GM12892 (cell line): ENCODE measurements at regions not wholly inside any gene's neighbourhood (a gene's known extent, or its start where the extent isn't known, plus 50 kb on each side); places are given as distances from the start of the nearest gene placed in this dataset.
"Not testable (repeated sequence)": the region's sequence is repeated elsewhere in the genome, so short reads cannot be mapped to it uniquely, and the experiment has no call there.

Experiments
- DNase-seq: peaks from one replicate; pipeline ENCODE4 v3.0.0; 2011; ENCODE audit not compliant: insufficient read length
- FAIRE-seq: peaks from 2 replicates; lab custom pipeline; 2011; peaks lifted over from hg19 to GRCh38; lab: Jason Lieb, UNC
- POLR2A ChIP-seq: IDR thresholded peaks from 2 replicates; pipeline ENCODE4 v1.6.1; 2011; ENCODE audit warnings: low read depth, low read length, control low read depth
- POLR2AphosphoS5 ChIP-seq: IDR thresholded peaks from 2 replicates; pipeline ENCODE4 v1.6.1; 2011; ENCODE audit warnings: low read depth, low read length, control low read depth
- TAF1 ChIP-seq: IDR thresholded peaks from 2 replicates; pipeline ENCODE4 v1.6.1; 2011; ENCODE audit warnings: low read depth, mild to moderate bottlenecking, control low read depth, low read length, borderline replicate concordance

DNA sequence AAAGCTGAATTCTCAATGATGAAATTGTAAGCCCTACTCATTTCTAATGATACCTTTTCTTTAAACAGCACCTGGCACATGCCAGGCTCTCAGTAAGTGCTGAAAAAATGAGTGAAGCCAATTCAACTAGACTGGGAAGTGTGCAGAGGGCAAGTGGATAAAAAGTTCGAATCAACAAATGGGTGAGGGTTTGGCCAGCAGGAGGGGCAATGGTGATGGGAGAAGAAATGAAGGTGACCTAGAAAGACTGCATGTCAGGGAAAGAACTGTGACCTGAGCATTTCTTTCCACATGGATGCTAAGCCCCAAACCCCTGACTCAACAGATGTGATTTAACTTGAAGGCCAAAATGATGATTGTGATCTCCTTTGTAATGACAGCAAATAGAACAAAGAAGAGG is 54.6 kb downstream of the DKK1 start:
- DNase-seq (no peak), FAIRE-seq (no peak)
- TF ChIP-seq POLR2A (no peak), POLR2AphosphoS5 (no peak), TAF1 (no peak)

DNA sequence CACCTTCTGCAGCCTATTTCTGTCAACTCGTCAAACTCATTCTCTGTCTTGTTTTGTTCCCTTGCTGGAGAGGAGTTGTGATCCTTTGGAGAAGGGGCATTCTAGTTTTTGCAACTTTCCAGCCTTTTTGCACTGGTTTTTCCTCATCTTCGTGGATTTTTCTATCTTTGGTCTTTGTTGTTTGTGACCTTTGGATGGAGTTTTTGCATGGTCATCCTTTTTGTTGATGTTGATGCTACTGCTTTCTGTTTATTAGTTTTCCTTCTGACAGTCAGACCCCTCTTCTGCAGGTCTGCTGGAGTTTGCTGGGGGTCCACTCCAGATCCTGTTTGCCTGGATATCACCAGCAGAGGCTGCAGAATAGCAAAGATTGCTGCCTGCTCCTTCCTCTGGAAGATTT is 60.1 kb downstream of the DKK1 start:
- not testable (repeated sequence) for FAIRE-seq, DNase-seq

DNA sequence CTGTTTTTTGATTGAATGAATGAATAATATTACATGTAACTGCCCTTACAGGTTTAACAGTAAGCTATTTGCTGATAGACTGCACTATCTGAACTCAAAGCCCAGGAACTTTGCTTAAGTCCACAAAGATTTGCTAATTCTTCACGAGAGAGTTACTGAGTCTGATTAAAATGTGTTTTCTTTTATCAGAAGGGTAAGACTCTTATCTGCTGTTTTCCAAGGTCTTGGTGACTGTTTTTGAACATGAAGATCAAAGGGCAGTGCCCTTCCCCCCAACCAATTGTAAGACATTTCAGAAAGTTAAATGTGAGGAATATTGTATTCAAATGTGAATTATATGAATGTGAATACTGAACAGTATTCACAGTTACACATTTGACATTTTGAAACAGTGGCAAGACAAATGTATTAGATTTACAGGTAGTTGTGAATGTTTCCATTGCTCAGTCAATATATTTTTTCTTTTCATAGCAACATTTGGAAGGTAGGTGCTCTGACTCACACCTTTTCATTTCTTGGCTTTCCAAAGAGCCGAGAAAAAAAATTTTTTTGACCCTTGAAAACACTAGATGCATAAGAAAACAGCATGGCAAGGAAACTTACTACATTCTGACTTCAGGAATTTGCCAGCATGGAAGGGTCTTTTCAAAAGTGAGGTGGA is 62.7 kb downstream of the DKK1 start:
- DNase-seq (no peak), FAIRE-seq (no peak)
- TF ChIP-seq TAF1: no peak
- TF ChIP-seq POLR2A: no peak
- no peak for TF ChIP-seq POLR2AphosphoS5

DNA sequence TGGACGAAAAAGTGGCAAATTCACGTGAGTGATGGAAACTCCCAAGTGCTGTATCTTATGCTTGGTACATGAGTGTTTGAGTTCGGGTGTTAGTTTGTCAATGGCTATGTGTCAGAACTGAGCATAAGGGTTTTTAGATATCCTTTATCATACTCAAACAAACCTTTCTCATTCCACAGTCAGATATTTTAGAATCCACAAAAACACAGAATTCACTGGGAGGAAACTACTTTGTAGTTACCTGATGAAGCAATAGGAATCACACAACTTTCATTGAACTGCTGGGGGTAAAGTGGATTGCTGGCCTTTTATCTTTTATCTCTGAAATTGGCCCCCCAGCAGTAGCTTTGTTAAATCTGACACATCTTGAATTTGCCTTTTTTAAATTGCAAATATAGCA is 64.0 kb downstream of the DKK1 start:
- no peak for DNase-seq
- TF ChIP-seq POLR2A (no peak), POLR2AphosphoS5 (no peak), TAF1 (no peak)
- FAIRE-seq: no peak

DNA sequence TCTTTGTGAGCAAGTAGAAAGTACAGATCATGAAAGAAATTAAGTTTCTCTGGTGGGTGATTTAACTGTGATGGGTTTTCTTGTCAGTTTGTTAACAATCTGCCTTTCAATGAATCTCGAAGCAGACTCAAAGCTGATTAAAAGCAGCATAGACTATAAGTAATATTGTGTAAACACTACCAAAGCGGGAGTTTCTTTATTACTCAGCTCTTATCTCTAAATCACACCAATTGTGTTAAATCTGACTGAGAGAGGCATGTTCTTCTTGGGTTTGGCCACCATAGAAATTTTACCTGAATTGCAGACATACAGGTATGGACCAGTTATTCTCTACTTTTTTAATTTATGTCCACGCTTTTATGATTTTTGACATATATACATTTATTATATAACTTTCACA is 65.2 kb downstream of the DKK1 start:
- FAIRE-seq (no peak), DNase-seq (no peak)
- TF ChIP-seq POLR2AphosphoS5 (no peak), TAF1 (no peak), POLR2A (no peak)

DNA sequence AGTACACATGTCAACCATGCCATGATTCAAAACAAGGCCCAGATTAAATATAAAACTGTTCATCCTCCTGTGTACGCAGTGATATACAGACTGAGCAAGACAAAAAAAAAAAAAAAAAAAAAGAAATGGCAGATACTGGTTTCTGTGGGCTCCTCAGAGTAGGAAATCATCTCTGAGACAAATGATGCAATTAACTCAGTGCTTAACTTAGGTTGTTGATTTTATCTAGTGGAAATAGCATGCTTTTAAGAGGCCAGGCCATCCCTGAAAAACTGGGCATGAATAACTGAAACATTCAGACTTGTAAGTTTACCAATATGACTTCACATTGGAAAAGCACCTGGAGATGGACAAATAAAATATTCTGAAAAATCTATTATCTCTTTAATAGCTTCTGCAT is 69.0 kb downstream of the DKK1 start:
- DNase-seq (no peak), FAIRE-seq (no peak)
- TF ChIP-seq POLR2A (no peak), POLR2AphosphoS5 (no peak), TAF1 (no peak)

DNA sequence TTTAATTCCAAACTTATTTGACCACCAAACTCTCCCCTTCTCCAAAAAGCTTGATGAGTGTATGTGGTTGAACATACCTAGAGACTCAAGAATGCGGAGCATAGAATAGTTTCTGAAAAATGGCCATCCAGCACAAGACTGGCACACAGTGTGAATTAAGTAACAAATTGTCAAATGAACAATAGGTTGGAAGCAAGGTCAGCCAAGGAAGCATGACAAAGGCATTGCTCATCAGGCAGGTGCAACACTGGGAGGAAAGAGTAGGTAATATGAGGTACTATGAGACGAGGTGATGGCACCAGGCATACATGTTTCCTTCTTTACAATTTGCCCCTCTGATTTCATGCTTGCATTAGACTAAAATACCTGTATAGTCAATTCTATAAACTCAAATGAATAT is 73.7 kb downstream of the DKK1 start:
- FAIRE-seq (no peak), DNase-seq (no peak)
- TF ChIP-seq POLR2A (no peak), TAF1 (no peak)

DNA sequence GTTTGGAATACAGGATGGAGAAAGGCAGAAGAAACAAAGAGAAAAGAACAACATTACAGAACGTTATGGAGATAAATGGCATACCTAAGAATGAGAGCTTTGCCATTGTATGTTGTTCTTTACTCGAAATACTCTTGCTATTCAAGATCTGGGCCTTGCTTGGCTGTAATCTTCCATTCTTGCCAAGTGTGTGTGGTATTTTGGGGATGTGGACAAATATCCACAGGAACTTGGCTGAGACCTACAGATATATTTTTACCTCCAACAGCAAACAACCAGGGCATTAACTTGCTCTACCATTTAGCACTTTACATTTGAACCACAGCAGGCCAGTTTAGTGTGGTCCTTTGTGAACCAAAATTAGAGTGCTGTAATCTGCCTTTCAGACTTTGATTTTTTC is 76.3 kb downstream of the DKK1 start:
- no peak for DNase-seq
- no peak for FAIRE-seq

DNA sequence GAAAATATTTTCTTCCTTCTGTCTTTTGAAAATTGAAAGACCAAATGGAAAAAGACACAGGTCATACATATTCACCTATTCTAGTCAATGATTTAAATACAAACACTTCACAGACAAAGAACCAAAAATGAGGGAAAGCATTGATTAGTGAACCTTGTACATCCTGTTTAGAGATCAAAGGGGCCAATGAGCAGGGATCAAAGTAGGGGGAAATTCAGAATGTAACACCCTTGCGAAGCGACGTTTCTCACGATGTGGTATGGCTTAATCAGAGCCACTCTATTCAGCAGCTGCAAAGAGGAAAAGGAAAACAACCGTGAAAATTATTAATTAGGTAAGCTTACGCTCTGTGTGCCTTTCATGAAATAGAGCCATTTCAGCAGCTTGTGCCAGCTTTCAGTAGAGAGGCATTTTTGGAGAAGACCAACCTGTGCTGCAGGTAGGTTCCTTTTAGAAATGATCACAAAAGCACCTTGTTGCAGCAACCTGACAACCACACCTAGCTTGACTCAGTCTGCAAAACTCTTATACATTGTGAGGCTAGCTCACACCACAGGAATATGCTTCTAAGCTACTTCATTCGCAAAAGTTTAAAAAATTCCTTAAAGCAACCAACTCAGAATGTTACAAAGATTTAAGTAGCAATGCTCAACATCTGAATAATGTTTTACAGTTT is 78.0 kb downstream of the DKK1 start:
- TF ChIP-seq TAF1: no peak
- TF ChIP-seq POLR2AphosphoS5: no peak
- no peak for TF ChIP-seq POLR2A
- FAIRE-seq (no peak), DNase-seq (no peak)

More for the DNA sequence above, 76.3 kb downstream of the DKK1 start:
- TF ChIP-seq TAF1 (no peak), POLR2AphosphoS5 (no peak), POLR2A (no peak)

DNA sequence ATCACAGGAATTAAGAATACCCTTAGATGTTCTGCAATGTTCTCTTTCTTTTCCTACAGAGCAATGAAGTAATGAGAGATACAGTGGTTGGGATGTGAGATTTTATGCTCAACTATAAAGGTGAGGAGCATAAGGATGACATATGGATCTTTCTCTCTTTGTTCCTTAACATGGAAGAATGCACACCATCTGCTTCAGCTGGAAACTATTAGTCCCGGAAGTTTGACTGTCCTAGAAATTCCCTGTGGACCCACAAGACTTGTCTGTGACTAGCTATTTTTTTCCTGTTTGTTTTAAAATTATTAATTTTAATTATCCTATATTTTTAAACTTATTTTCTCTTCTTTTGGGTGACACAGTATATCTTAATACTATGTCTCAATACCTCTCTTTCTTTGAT is 80.2 kb downstream of the DKK1 start:
- FAIRE-seq (no peak), DNase-seq (no peak)
- TF ChIP-seq POLR2A (no peak), TAF1 (no peak), POLR2AphosphoS5 (no peak)

DNA sequence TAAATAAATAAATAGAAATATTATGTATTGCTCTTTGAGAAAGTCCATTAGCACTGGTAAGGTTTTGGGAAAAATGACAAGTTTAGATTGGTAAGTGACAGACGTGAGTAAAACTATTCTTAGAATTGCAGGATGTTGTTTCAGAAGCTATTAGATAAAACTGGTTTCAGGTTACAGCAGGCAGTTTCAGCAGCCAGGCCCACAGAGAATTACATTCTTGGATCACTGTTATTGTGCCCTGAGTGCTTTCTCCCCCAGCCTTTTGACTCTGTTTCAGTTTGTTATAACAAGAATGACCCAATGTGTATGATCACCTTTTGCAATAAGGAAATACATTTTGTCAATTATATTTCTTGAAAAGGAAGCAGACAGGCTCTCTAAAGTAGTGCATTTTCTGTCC is 86.5 kb downstream of the DKK1 start:
- FAIRE-seq (no peak), DNase-seq (no peak)
- TF ChIP-seq POLR2A (no peak), TAF1 (no peak), POLR2AphosphoS5 (no peak)

DNA sequence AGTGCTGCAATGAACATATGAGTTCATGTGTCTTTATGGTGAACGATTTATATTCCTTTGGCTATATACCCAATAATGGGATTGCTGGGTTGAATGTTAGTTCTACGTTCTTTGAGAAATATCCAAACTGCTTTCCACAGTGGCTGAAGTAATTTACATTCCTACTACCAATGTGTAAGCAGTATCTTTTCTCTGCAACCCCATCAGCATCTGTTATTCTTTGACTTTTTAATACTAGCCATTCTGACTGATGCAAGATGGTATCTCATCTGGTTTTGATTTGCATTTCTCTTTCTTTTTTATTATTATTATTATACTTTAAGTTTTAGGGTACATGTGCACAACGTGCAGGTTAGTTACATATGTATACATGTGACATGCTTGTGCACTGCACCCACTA is 89.7 kb downstream of the DKK1 start:
- not testable (repeated sequence) for DNase-seq, FAIRE-seq

DNA sequence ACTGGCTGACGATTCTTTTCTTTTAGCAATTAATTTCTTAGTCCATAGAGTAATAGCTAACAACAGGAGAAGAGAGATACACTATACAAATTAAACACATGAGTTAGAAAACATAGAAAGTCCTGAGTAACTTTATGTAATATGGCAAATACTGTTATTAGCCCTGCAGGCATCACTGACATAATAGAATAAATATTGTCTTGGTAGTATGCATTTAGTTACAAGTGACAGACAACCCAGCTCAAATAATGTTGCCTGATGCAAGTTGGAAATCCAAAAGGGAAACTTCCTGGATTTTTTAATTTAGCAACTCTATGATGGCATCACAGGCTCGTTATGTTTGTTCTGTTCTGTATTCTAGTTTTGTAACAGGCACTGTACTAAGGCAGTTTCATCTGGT is 95.1 kb downstream of the DKK1 start:
- no peak for FAIRE-seq
- DNase-seq: no peak
- TF ChIP-seq POLR2A (no peak), TAF1 (no peak), POLR2AphosphoS5 (no peak)
